Left ventricle myocardium inferior (tissue), 1 donor: ENCODE measurements at regions not wholly inside any gene's neighbourhood (a gene's known extent, or its start where the extent isn't known, plus 50 kb on each side); places are given as distances from the start of the nearest gene placed in this dataset.

ENCODE experiments used
- DNase-seq: peaks from one replicate; pipeline ENCODE4 v3.0.0-alpha.2; 2020
- H3K27ac ChIP-seq: fragments of 200-600 bp; replicated peaks from 2 replicates; pipeline ENCODE4 v1.8.0; 2021
- H3K27me3 ChIP-seq: fragments of 200-600 bp; 2 replicates; pipeline ENCODE4 v1.8.0; 2021; ENCODE audit warnings: low read depth
- H3K36me3 ChIP-seq: fragments of 200-600 bp; 2 replicates; pipeline ENCODE4 v1.8.0; 2021
- H3K4me1 ChIP-seq: fragments of 200-600 bp; 2 replicates; pipeline ENCODE4 v1.8.0; 2021
- H3K4me3 ChIP-seq: fragments of 200-600 bp; 2 replicates; pipeline ENCODE4 v1.8.0; 2021; ENCODE audit warnings: mild to moderate bottlenecking, moderate library complexity
- H3K9me3 ChIP-seq: fragments of 200-600 bp; replicated peaks from 2 replicates; pipeline ENCODE4 v1.8.0; 2021
- CTCF ChIP-seq: fragments of 200-600 bp; IDR thresholded peaks from 2 replicates; pipeline ENCODE4 v1.8.0; 2021; ENCODE audit warnings: antibody characterized with exemption, mild to moderate bottlenecking, borderline replicate concordance
- intact Hi-C: fragments of 100-400 bp; cut with micrococcal nuclease; formaldehyde crosslinking; loops from one replicate; pipeline ENCODE4 v1.11.0; 2022
- donor health status: DM: no; HTN: yes; CAD: no; lungs with severe emphysema.

GRCh38 chr15:36400936-36401585 lies 178.4 kb upstream of the CDIN1 start:
- no peaks in the 10 kb centered on the region for H3K27me3 ChIP-seq
- H3K4me3 ChIP-seq, result peak overlapping the region; percentile 6
- no peaks in the 10 kb centered on the region for H3K4me1 ChIP-seq
- TF ChIP-seq CTCF, result no peak
- no peaks in the 10 kb centered on the region for H3K9me3 ChIP-seq
- no peak overlapping the region for H3K27ac ChIP-seq
- DNase-seq, result no peak
- intact Hi-C loops, result no loop called here
- H3K36me3 ChIP-seq, result no peaks in the 10 kb centered on the region

- Histone ChIP-seq H3K36me3 (no peaks in the 10 kb centered on the region), H3K4me3 (peak overlapping the region; percentile 6), H3K4me1 (no peaks in the 10 kb centered on the region), H3K27ac (no peak overlapping the region), H3K27me3 (no peaks in the 10 kb centered on the region), H3K9me3 (no peaks in the 10 kb centered on the region)
- intact Hi-C loops, result no loop called here
- no peak for DNase-seq
- no peak for TF ChIP-seq CTCF
Measured at GRCh38 chr15:36401586-36401966, 177.8 kb upstream of the CDIN1 start.

GRCh38 chr15:36403351-36403750 lies 176.1 kb upstream of the CDIN1 start:
- no peaks in the 10 kb centered on the region for H3K4me1 ChIP-seq
- H3K27me3 ChIP-seq, result no peaks in the 10 kb centered on the region
- no peaks in the 10 kb centered on the region for H3K36me3 ChIP-seq
- no peak for TF ChIP-seq CTCF
- H3K4me3 ChIP-seq, result no peak overlapping the region
- DNase-seq, result no peak
- intact Hi-C loops, result no loop called here
- H3K9me3 ChIP-seq, result no peaks in the 10 kb centered on the region
- H3K27ac ChIP-seq, result no peak overlapping the region

GRCh38 chr15:36406366-36406765 lies 173.1 kb upstream of the CDIN1 start:
- Histone ChIP-seq H3K9me3 (no peaks in the 10 kb centered on the region), H3K36me3 (no peaks in the 10 kb centered on the region), H3K27me3 (no peaks in the 10 kb centered on the region), H3K4me1 (no peaks in the 10 kb centered on the region), H3K4me3 (no peak overlapping the region), H3K27ac (no peak overlapping the region)
- no peak for TF ChIP-seq CTCF
- intact Hi-C loops, result no loop called here
- no peak for DNase-seq

GRCh38 chr15:36406911-36407310 lies 172.5 kb upstream of the CDIN1 start:
- no peaks in the 10 kb centered on the region for H3K9me3 ChIP-seq
- no peak for DNase-seq
- H3K36me3 ChIP-seq, result no peaks in the 10 kb centered on the region
- no peaks in the 10 kb centered on the region for H3K27me3 ChIP-seq
- no peak overlapping the region for H3K4me3 ChIP-seq
- no peaks in the 10 kb centered on the region for H3K4me1 ChIP-seq
- intact Hi-C loops, result no loop called here
- no peak for TF ChIP-seq CTCF
- H3K27ac ChIP-seq, result no peak overlapping the region
